GM10248 (cell line): ENCODE measurements at regions not wholly inside any gene's neighbourhood (a gene's known extent, or its start where the extent isn't known, plus 50 kb on each side); places are given as distances from the start of the nearest gene placed in this dataset.

Experiments used
- CTCF ChIA-PET: fragments of 300-600 bp; sonication (Branson Sonifier 250); formaldehyde crosslinking; extraction: SDS; loops from one replicate; lab custom pipeline; 2021; ENCODE audit warnings: antibody characterized with exemption; lab: Yijun Ruan, JAX
- POLR2A ChIA-PET: fragments of 350-650 bp; sonication (Branson Sonifier 250); formaldehyde crosslinking; extraction: SDS; loops from one replicate; lab custom pipeline; 2020; ENCODE audit warnings: antibody characterized with exemption; lab: Yijun Ruan, JAX
- DNase-seq: peaks from one replicate; pipeline ENCODE4 v3.0.0; 2012; ENCODE audit errors: extremely low spot score
- CTCF ChIP-seq: IDR thresholded peaks from 2 replicates; pipeline ENCODE4 v1.5.1; 2012; ENCODE audit warnings: mild to moderate bottlenecking, low read depth; ENCODE audit errors: extremely low read depth, missing control alignments, control extremely low read depth

- TF ChIP-seq CTCF: no peak
- POLR2A ChIA-PET: no interaction called here
- DNase-seq: no peak
- CTCF ChIA-PET: no interaction called here
Observed at GRCh38 chr2:12428786-12429185, 287.9 kb upstream of the TRIB2 start.

GRCh38 chr2:12429779-12430406, 286.8 kb upstream of the TRIB2 start:
- POLR2A ChIA-PET: no interaction called here
- TF ChIP-seq CTCF: no peak

GRCh38 chr2:12430407-12431133, 286.2 kb upstream of the TRIB2 start:
- DNase-seq: peak; percentile 56
- ChIA-PET CTCF (interaction anchor here (1.7 kb wide), 1 partner anchor 9 kb away, joined by 5 read pairs; no protein-coding TSS in a partner anchor), POLR2A (no interaction called here)
- TF ChIP-seq CTCF: peak; percentile 1

More at GRCh38 chr2:12429779-12430406, 286.8 kb upstream of the TRIB2 start:
- CTCF ChIA-PET: no interaction called here
- no peak for DNase-seq

GRCh38 chr2:12432985-12433625, 283.6 kb upstream of the TRIB2 start:
- no peak for DNase-seq
- ChIA-PET CTCF (interaction anchor here (1.2 to 1.6 kb wide), 5 partner anchors 16 to 574 kb away, joined by 3 to 6 read pairs (median 5); partner anchors contain the start of gene TRIB2), POLR2A (no interaction called here)
- no peak for TF ChIP-seq CTCF

DNA sequence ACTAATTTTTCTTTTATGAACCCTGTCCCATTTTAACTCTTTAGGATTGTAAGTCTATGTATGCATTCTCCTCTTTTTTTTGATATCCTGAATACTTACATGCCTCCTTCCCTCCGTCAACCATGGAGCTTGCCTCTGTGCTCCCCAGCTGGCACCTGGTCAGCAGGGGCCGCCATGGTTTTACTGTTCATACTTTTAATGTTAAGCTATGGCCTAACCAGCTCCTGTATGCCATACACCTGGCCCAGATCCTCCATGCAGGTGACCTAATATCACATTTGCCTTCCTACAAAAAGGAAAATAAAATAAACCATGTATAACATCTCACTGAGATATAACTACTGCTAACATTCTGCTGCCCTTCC, 283.1 kb upstream of the TRIB2 start:
- CTCF ChIA-PET: interaction anchor here (1.2 to 1.6 kb wide), 5 partner anchors 15 to 573 kb away, joined by 3 to 6 read pairs (median 5); partner anchors contain the start of gene TRIB2

More for the DNA sequence above, 283.1 kb upstream of the TRIB2 start:
- DNase-seq: no peak
- POLR2A ChIA-PET: no interaction called here
- peak; percentile 38 for TF ChIP-seq CTCF
